OCI-LY3 (cell line): ENCODE measurements at regions not wholly inside any gene's neighbourhood (a gene's known extent, or its start where the extent isn't known, plus 50 kb on each side); places are given as distances from the start of the nearest gene placed in this dataset.

Source experiments
- CTCF ChIP-seq: fragments of 200-600, 300-600 bp; sonication (generic); IDR thresholded peaks from 2 replicates; pipeline ENCODE4 v1.5.1; 2014; ENCODE audit warnings: antibody characterized with exemption, low read length, low read depth
- EZH2phosphoT487 ChIP-seq: fragments of 200-600 bp; shearing (Covaris generic); IDR thresholded peaks from 2 replicates; pipeline ENCODE4 v1.6.1; 2018; ENCODE audit warnings: antibody characterized with exemption, mixed run types, low read depth

- TF ChIP-seq CTCF (no peak), EZH2phosphoT487 (no peak)
Measured at GRCh38 chr22:49660321-49660720, 167.4 kb downstream of the BRD1 start.
